Stomach (tissue), 4 donors: ENCODE measurements at regions not wholly inside any gene's neighbourhood (a gene's known extent, or its start where the extent isn't known, plus 50 kb on each side); places are given as distances from the start of the nearest gene placed in this dataset.

Experiments used
- CTCF ChIP-seq, 7 experiments: fragments of 450-650 bp in 4 of 7; fragments of 200-600 bp in 3 of 7; sonication (generic) in 3 of 7; IDR thresholded peaks; one replicate each; pipeline ENCODE4 v1.5.1; 2016 to 2019; ENCODE audit warnings: antibody characterized with exemption in 7 of 7, control low read depth in 2 of 7, mild to moderate bottlenecking in 1 of 7
- EP300 ChIP-seq: sonication (generic); formaldehyde crosslinking; IDR thresholded peaks from one replicate; pipeline ENCODE4 v1.6.1; 2017; ENCODE audit warnings: antibody characterized with exemption
- POLR2A ChIP-seq, 4 donors: fragments of 450-650 bp; IDR thresholded peaks; one replicate each; pipeline ENCODE4 v1.6.1; 2016; ENCODE audit warnings: antibody characterized with exemption in 4 of 4, control low read depth in 2 of 4, mild to moderate bottlenecking in 1 of 4, moderate library complexity in 1 of 4
- POLR2AphosphoS5 ChIP-seq, 3 donors: sonication (generic); formaldehyde crosslinking; IDR thresholded peaks; one replicate each; pipeline ENCODE4 v1.6.1; 2016; ENCODE audit warnings: antibody characterized with exemption in 3 of 3

GRCh38 chr13:105611424-105611823 lies 924.0 kb downstream of the EFNB2 start:
- TF ChIP-seq POLR2A (IDR thresholded peaks at IDR 0.05) (no peak), CTCF (IDR thresholded peaks at IDR 0.05) (no peak), POLR2AphosphoS5 (IDR thresholded peaks at IDR 0.05) (no peak), EP300 (no peak)
